K562 (cell line): ENCODE measurements at regions not wholly inside any gene's neighbourhood (a gene's known extent, or its start where the extent isn't known, plus 50 kb on each side); places are given as distances from the start of the nearest gene placed in this dataset.

Experiments used
- ATF4 ChIP-seq: fragments of 450-650 bp; formaldehyde crosslinking; IDR thresholded peaks from 2 replicates; pipeline ENCODE4 v1.4.0; 2022; ENCODE audit warnings: mild to moderate bottlenecking, moderate library complexity
- BCLAF1 ChIP-seq, 2 experiments: fragments of 450-650 bp in 1 of 2; IDR thresholded peaks; 2 replicates each; pipeline ENCODE4 v1.6.1; 2011 to 2017; ENCODE audit warnings: low read depth in 2 of 2, antibody characterized with exemption in 1 of 2, borderline replicate concordance in 1 of 2, low read length in 1 of 2, mild to moderate bottlenecking in 1 of 2, mixed read lengths in 1 of 2; ENCODE audit not compliant: control insufficient read depth in 1 of 2
- CAMTA2 ChIP-seq: fragments of 250-450 bp; sonication (Bioruptor Pico); conservative IDR thresholded peaks from 2 replicates; pipeline ENCODE4 v1.5.1; 2022
- E2F6 ChIP-seq, 2 experiments: IDR thresholded peaks; 2 replicates each; pipeline ENCODE4 v1.6.1; 2011; ENCODE audit warnings: borderline replicate concordance in 1 of 2, control low read depth in 1 of 2, low read depth in 1 of 2, low read length in 1 of 2, mild to moderate bottlenecking in 1 of 2, mixed read lengths in 1 of 2, moderate library complexity in 1 of 2; ENCODE audit not compliant: insufficient read depth in 1 of 2, insufficient read length in 1 of 2, poor library complexity in 1 of 2, severe bottlenecking in 1 of 2; ENCODE audit errors: extremely low read depth in 1 of 2
- GTF2B ChIP-seq: IDR thresholded peaks from 2 replicates; pipeline ENCODE4 v1.6.1; 2011; ENCODE audit not compliant: insufficient read length; ENCODE audit errors: extremely low read depth
- HDAC6 ChIP-seq: IDR thresholded peaks from 2 replicates; pipeline ENCODE4 v1.6.1; 2012; ENCODE audit warnings: low read depth, mild to moderate bottlenecking, control low read depth, inconsistent platforms, low read length, moderate library complexity
- HNRNPLL ChIP-seq: fragments of 200-400 bp; formaldehyde crosslinking; IDR thresholded peaks from 2 replicates; pipeline ENCODE4 v1.6.1; 2017; ENCODE audit warnings: low read length, low read depth, mild to moderate bottlenecking; ENCODE audit not compliant: poor library complexity, severe bottlenecking
- HOMEZ ChIP-seq: fragments of 250-450 bp; sonication (Bioruptor Pico); IDR thresholded peaks from 2 replicates; pipeline ENCODE4 v1.4.0; 2020; ENCODE audit warnings: mild to moderate bottlenecking, moderate library complexity
- MECOM ChIP-seq: fragments of 250-450 bp; sonication (Bioruptor Pico); IDR thresholded peaks from 2 replicates; pipeline ENCODE4 v1.8.0; 2022; ENCODE audit warnings: inconsistent platforms
- MEIS2 ChIP-seq: fragments of 450-650 bp; IDR thresholded peaks from 2 replicates; pipeline ENCODE4 v1.6.1; 2014; ENCODE audit warnings: mild to moderate bottlenecking; ENCODE audit not compliant: partially characterized antibody
- POU5F1 ChIP-seq: fragments of 150-350 bp; IDR thresholded peaks from 2 replicates; pipeline ENCODE4 v1.6.1; 2014; ENCODE audit warnings: borderline replicate concordance, low read length, low read depth, mild to moderate bottlenecking; ENCODE audit not compliant: partially characterized antibody
- RFX1 ChIP-seq: fragments of 450-650 bp; IDR thresholded peaks from 2 replicates; pipeline ENCODE4 v1.6.1; 2016; ENCODE audit warnings: mild to moderate bottlenecking, moderate library complexity
- RUNX1 ChIP-seq: sonication (generic); IDR thresholded peaks from 2 replicates; pipeline ENCODE4 v1.6.1; 2016; ENCODE audit warnings: antibody characterized with exemption, low read depth
- TCF7L2 ChIP-seq: fragments of 150-350 bp; IDR thresholded peaks from 2 replicates; pipeline ENCODE4 v1.6.1; 2016; ENCODE audit warnings: low read depth, mild to moderate bottlenecking, low read length, moderate library complexity
- THRAP3 ChIP-seq: fragments of 450-650 bp; IDR thresholded peaks from 2 replicates; pipeline ENCODE4 v1.6.1; 2016; ENCODE audit warnings: mild to moderate bottlenecking, inconsistent platforms, borderline replicate concordance
- ZBTB49 ChIP-seq: sonication (generic); formaldehyde crosslinking; IDR thresholded peaks from 2 replicates; pipeline ENCODE4 v1.8.0; 2022; ENCODE audit warnings: missing genetic modification reagents, mild to moderate bottlenecking, borderline replicate concordance
- ZNF785 ChIP-seq: fragments of 250-450 bp; sonication (Bioruptor Pico); IDR thresholded peaks from 2 replicates; pipeline ENCODE4 v1.4.0; 2020; ENCODE audit warnings: mild to moderate bottlenecking
- ZSCAN32 ChIP-seq: fragments of 450-650 bp; formaldehyde crosslinking; IDR thresholded peaks from 2 replicates; pipeline ENCODE4 v1.4.0; 2020; ENCODE audit warnings: mild to moderate bottlenecking, moderate library complexity

GRCh38 chr7:136424058-136424457, 444.4 kb upstream of the CHRM2 start (continued):
- TF ChIP-seq CAMTA2 (CRISPR knock-in tag) (no peak), ATF4 (CRISPR knock-in tag) (no peak), MEIS2 (peak; percentile 83), THRAP3 (no peak), ZSCAN32 (CRISPR knock-in tag) (no peak), E2F6 (IDR thresholded peaks at IDR 0.05; ENCODE audit: borderline replicate concordance in 1 of 2, extremely low read depth in 1 of 2, insufficient read depth in 1 of 2, insufficient read length in 1 of 2, low read depth in 1 of 2, low read length in 1 of 2, poor library complexity in 1 of 2, severe bottlenecking in 1 of 2) (no peak), ZNF785 (CRISPR knock-in tag) (no peak), HOMEZ (CRISPR knock-in tag) (no peak), POU5F1 (no peak), TCF7L2 (no peak), HNRNPLL (no peak), MECOM (no peak), RUNX1 (no peak), BCLAF1 (IDR thresholded peaks at IDR 0.05; ENCODE audit: borderline replicate concordance in 1 of 2, control insufficient read depth in 1 of 2, low read depth in 2 of 2, low read length in 1 of 2) (no peak), RFX1 (no peak), ZBTB49 (no peak), GTF2B (no peak), HDAC6 (no peak)
